ENCODE measurements at regions not wholly inside any gene's neighbourhood (a gene's known extent, or its start where the extent isn't known, plus 50 kb on each side); places are given as distances from the start of the nearest gene placed in this dataset.

- Histone ChIP-seq H2AFZ (ENCODE audit: low read depth, low read length) (no peak overlapping the region), H3K4me1 (ENCODE audit: control insufficient read depth, extremely low read depth, insufficient read depth, low read length) (no peaks in the 10 kb centered on the region), H3K4me3 (replicated peaks in 1 of 3; ENCODE audit: insufficient read depth in 1 of 3, low read depth in 1 of 3, low read length in 3 of 3) (no peak overlapping the region), H3K9me1 (replicated peaks; ENCODE audit: control insufficient read depth, extremely low read depth, insufficient read depth, low read length) (no peaks in the 10 kb centered on the region), H4K20me1 (replicated peaks; ENCODE audit: control insufficient read depth, extremely low read depth, insufficient read depth, low read length) (no peaks in the 10 kb centered on the region), H3K36me3 (ENCODE audit: control insufficient read depth in 2 of 2, extremely low read depth in 1 of 2, insufficient read depth in 2 of 2, low read length in 2 of 2) (no peaks in the 10 kb centered on the region), H3K79me2 (ENCODE audit: control insufficient read depth, insufficient read depth, low read length) (no peaks in the 10 kb centered on the region), H3K9me3 (replicated peaks; ENCODE audit: control insufficient read depth, insufficient read depth, low read length) (no peaks in the 10 kb centered on the region), H3K4me2 (ENCODE audit: insufficient read depth, low read length) (no peak overlapping the region), H3K27ac (ENCODE audit: insufficient read depth, low read depth, low read length) (no peak overlapping the region), H3K27me3 (ENCODE audit: control insufficient read depth in 2 of 2, insufficient read depth in 2 of 2, low read length in 2 of 2) (no peaks in the 10 kb centered on the region), H3K9ac (replicated peaks; ENCODE audit: extremely low read depth, insufficient read depth, low read length) (no peak overlapping the region)
- no peak for DNase-seq (ENCODE audit: low read depth, low spot score)
- no TSS peak for BruUV-seq (replicated peaks)
- ChIA-PET POLR2A (no interaction called here), CTCF (interaction anchor here (0.8 kb wide), 1 partner anchor 32 kb away, joined by 3 read pairs; no protein-coding TSS in a partner anchor)
- intact Hi-C loops (cut with micrococcal nuclease), result no loop called here
- dilution Hi-C loops (cut with MboI; ENCODE audit: extremely low pct_ligation_motif_present, low sequenced_read_pairs), result no loop called here
- peak; percentile 31 for FAIRE-seq
- no peak for TF ChIP-seq POLR2AphosphoS5 (IDR thresholded peaks at IDR 0.05; ENCODE audit: insufficient read depth, low read depth, low read length)
- no peak for TF ChIP-seq EZH2 (IDR thresholded peaks at IDR 0.05; ENCODE audit: borderline replicate concordance, low read depth, low read length, severe bottlenecking)
- TF ChIP-seq MAX (IDR thresholded peaks at IDR 0.05; ENCODE audit: insufficient read depth, insufficient read length), result no peak
- TF ChIP-seq POLR2A (IDR thresholded peaks at IDR 0.05; ENCODE audit: low read depth, low read length), result no peak
- no peak for TF ChIP-seq GATA2 (IDR thresholded peaks at IDR 0.05; ENCODE audit: insufficient read depth, insufficient read length, low read depth, low read length)
- no peak for TF ChIP-seq MYC (IDR thresholded peaks at IDR 0.05; ENCODE audit: low read depth, low read length)
- TF ChIP-seq FOS (IDR thresholded peaks at IDR 0.05; ENCODE audit: borderline replicate concordance, insufficient read depth, low read length), result no peak
- TF ChIP-seq JUN (IDR thresholded peaks at IDR 0.05; ENCODE audit: borderline replicate concordance, insufficient read depth, insufficient read length, low read depth), result no peak
- no peak for TF ChIP-seq CTCF (IDR thresholded peaks at IDR 0.05; ENCODE audit: extremely low read depth in 1 of 2, insufficient read depth in 1 of 2, low read depth in 1 of 2, low read length in 2 of 2)
These were observed 465.2 kb downstream of the BCAT1 start for GRCh38 chr12:24483732-24484131.
